Ovary (tissue), 7 donors: ENCODE measurements at regions not wholly inside any gene's neighbourhood (a gene's known extent, or its start where the extent isn't known, plus 50 kb on each side); places are given as distances from the start of the nearest gene placed in this dataset.
"Not testable (repeated sequence)": the region's sequence is repeated elsewhere in the genome, so short reads cannot be mapped to it uniquely, and the experiment has no call there.

Experiments
- DNase-seq, 5 donors: peaks; one replicate each; pipeline ENCODE4 v3.0.0-alpha.2; 2019 to 2020
- H3K27ac ChIP-seq, 2 donors: fragments of 200-600 bp; one replicate each; pipeline versions ENCODE4 v1.5.1 to v1.8.0; 2019 to 2022
- H3K27me3 ChIP-seq: fragments of 200-600 bp; one replicate; pipeline ENCODE4 v1.8.0; 2022
- H3K36me3 ChIP-seq: fragments of 200-600 bp; sonication (generic); one replicate; pipeline ENCODE4 v1.5.1; 2019
- H3K4me1 ChIP-seq: one replicate; pipeline ENCODE4 v1.8.1; 2013; ENCODE audit warnings: mild to moderate bottlenecking, moderate library complexity; ENCODE audit not compliant: insufficient read depth
- H3K4me3 ChIP-seq: fragments of 200-600 bp; sonication (generic); one replicate; pipeline ENCODE4 v1.5.1; 2017
- H3K9me3 ChIP-seq, 2 donors: fragments of 200-600 bp in 1 of 2; sonication (generic) in 1 of 2; one replicate each; pipeline versions ENCODE4 v1.5.1 to v1.8.1; 2013 to 2019; ENCODE audit warnings: mild to moderate bottlenecking in 1 of 2, moderate library complexity in 1 of 2
- EP300 ChIP-seq: sonication (generic); formaldehyde crosslinking; IDR thresholded peaks from one replicate; pipeline ENCODE4 v1.6.1; 2017; ENCODE audit warnings: antibody characterized with exemption
- POLR2A ChIP-seq: fragments of 450-650 bp; IDR thresholded peaks from one replicate; pipeline ENCODE4 v1.6.1; 2017; ENCODE audit warnings: antibody characterized with exemption, mild to moderate bottlenecking, moderate library complexity
- WGBS, 3 donors: extraction: QIAGEN DNeasy Blood & Tissue Kit in 1 of 3; methylation state at CpG; one replicate each; pipeline versions ENCODE4 v1.1.5 to v1.1.7; 2013 to 2017; 5-methylcytosine and 5-hydroxymethylcytosine counted together
- intact Hi-C, 4 donors: fragments of 100-400 bp; cut with DNase I; formaldehyde crosslinking; loops; one replicate each; pipeline versions ENCODE4 v1.11.0 to v1.15.1; 2022 to 2023
- TF ChIP-seq, protein P1 (sequence below), 3 donors: fragments of 450-650 bp in 2 of 3; fragments of 200-600 bp in 1 of 3; IDR thresholded peaks; one replicate each; pipeline versions ENCODE4 v1.5.1 to v1.8.0; 2016 to 2022; ENCODE audit warnings: antibody characterized with exemption in 3 of 3, mild to moderate bottlenecking in 1 of 3
- donor health status: DM: no; HTN: no; CAD: no; lungs with moderate emphysema.
- donor health status: DM: no; HTN: no; CAD: no.
- donor health status: Bipolar disorder and iron deficiency.
- donor health status: DM: no; HTN: no; CAD: no.
- donor health status: DM: yes; HTN: yes; CAD: no.

DNA sequence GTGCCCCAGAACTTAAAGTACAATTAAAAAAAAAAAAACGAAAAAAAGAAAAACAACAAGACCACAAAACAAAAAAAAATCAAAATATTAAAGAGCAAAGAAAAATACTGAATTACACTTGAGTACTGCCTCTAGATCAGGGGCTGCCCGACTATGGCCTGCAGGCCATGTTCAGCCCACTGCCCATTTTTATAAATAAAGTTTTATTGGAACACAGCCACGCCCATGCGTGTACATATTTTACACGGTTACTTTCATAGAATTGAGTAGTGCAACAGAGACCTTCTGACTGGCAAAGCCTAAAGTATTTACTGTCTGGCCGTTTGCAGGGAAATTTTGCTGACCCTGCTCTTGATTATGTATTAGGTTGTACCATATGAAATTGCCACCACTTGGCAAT, 130.5 kb downstream of the ATXN3L start:
- no peaks in the 10 kb centered on the region for H3K9me3 ChIP-seq
- no peaks in the 10 kb centered on the region for H3K27me3 ChIP-seq
- 59 to 66% (median 64%) methylated on average over 6 of the region's 6 CpGs for WGBS, 3 donors
- TF ChIP-seq, protein P1, sequence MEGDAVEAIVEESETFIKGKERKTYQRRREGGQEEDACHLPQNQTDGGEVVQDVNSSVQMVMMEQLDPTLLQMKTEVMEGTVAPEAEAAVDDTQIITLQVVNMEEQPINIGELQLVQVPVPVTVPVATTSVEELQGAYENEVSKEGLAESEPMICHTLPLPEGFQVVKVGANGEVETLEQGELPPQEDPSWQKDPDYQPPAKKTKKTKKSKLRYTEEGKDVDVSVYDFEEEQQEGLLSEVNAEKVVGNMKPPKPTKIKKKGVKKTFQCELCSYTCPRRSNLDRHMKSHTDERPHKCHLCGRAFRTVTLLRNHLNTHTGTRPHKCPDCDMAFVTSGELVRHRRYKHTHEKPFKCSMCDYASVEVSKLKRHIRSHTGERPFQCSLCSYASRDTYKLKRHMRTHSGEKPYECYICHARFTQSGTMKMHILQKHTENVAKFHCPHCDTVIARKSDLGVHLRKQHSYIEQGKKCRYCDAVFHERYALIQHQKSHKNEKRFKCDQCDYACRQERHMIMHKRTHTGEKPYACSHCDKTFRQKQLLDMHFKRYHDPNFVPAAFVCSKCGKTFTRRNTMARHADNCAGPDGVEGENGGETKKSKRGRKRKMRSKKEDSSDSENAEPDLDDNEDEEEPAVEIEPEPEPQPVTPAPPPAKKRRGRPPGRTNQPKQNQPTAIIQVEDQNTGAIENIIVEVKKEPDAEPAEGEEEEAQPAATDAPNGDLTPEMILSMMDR (IDR thresholded peaks at IDR 0.05), result no peak
- TF ChIP-seq POLR2A (no peak), EP300 (no peak)
- no peaks in the 10 kb centered on the region for H3K36me3 ChIP-seq
- intact Hi-C loops, result loop anchor here in 1 of 4 donors (1.0 kb wide), 1 partner anchor 26 kb away; no protein-coding TSS in a partner anchor
- H3K4me1 ChIP-seq, result no peaks in the 10 kb centered on the region
- no peak overlapping the region for H3K4me3 ChIP-seq
- DNase-seq, result no peak
- no peak overlapping the region for H3K27ac ChIP-seq

DNA sequence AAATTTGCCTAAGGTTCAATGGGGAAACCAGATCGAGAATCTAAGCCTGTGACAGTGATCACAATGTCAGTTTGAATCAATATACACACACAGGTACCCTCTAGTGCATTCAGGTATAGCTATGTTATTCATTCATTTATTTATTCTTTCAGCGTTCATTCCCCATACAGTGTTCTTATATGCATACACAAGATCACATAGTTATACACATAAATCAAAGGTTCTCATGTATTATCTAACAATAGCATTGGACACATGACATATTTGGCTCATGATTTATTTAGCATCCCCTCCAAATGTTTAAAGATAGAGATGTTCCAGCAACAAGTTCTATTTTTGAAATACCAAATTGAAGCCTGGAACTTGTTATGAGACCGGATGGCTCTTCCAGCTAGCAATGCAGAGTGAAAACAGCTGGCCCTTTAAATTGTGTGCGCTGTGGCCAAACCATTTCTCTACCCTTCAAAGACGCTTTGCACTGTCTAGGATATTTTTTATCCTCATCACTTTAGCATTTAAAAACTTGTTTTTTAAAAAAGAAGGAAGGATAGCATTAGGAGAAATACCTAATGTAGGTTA, 131.0 kb downstream of the ATXN3L start:
- Histone ChIP-seq H3K9me3 (no peaks in the 10 kb centered on the region), H3K4me1 (no peaks in the 10 kb centered on the region), H3K36me3 (no peaks in the 10 kb centered on the region), H3K4me3 (no peak overlapping the region), H3K27me3 (no peaks in the 10 kb centered on the region), H3K27ac (no peak overlapping the region)
- intact Hi-C loops, result loop anchor here in 1 of 4 donors (1.0 kb wide), 1 partner anchor 26 kb away; no protein-coding TSS in a partner anchor
- TF ChIP-seq EP300 (no peak), POLR2A (no peak)
- TF ChIP-seq, protein P1 (IDR thresholded peaks at IDR 0.05), result no peak
- WGBS, 3 donors, result 35 to 40% (median 39%) methylated on average over 5 of the region's 5 CpGs
- DNase-seq, result no peak

DNA sequence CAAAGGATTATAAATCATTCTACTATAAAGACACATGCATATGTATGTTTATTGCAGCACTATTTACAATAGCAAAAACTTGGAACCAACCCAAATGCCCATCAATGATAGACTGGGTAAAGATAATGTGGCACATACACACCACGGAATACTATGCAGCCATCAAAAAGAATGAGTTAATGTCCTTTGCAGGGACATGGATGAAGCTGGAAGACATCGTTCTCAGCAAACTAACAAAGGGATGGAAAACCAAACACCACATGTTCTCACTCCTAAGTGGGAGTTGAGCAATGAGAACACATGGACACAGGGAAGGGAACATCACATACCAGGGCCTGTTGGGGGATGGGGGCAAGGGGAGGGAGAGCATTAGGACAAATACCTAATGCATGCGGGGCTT, 133.2 kb downstream of the ATXN3L start:
- H3K9me3 ChIP-seq, H3K27ac ChIP-seq, H3K27me3 ChIP-seq, H3K36me3 ChIP-seq, H3K4me1 ChIP-seq, H3K4me3 ChIP-seq, DNase-seq, intact Hi-C loops: not testable (repeated sequence)
- 81 to 87% (median 83%) methylated on average over 3 of the region's 3 CpGs for WGBS, 3 donors

DNA sequence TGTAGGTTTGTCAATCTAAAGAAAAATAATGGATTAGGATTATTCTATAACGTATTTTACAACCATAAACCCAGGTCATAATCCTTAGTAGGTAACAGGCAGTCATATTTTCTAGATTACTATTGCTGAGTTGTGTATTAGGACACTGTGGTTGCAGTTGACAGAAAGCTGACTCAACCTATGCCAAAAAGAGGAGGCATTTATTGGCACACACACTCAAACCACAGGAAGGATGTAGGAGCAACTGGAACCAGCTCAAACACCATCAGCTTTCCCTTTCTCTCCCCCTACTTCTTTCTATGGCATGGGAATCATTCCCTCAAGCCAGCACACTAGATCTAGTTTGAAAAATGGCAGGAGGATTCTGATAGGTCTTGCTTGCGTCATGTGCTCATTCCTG, 136.4 kb upstream of the FAM9C start:
- Histone ChIP-seq H3K9me3 (no peaks in the 10 kb centered on the region), H3K27ac (no peak overlapping the region), H3K4me3 (no peak overlapping the region), H3K27me3 (no peaks in the 10 kb centered on the region), H3K4me1 (no peaks in the 10 kb centered on the region), H3K36me3 (no peaks in the 10 kb centered on the region)
- no peak for DNase-seq
- TF ChIP-seq EP300, result no peak
- TF ChIP-seq, protein P1 (IDR thresholded peaks at IDR 0.05), result no peak
- no peak for TF ChIP-seq POLR2A
- WGBS, 3 donors, result 74 to 80% (median 77%) methylated on average over 2 of the region's 2 CpGs
- intact Hi-C loops, result no loop called here

DNA sequence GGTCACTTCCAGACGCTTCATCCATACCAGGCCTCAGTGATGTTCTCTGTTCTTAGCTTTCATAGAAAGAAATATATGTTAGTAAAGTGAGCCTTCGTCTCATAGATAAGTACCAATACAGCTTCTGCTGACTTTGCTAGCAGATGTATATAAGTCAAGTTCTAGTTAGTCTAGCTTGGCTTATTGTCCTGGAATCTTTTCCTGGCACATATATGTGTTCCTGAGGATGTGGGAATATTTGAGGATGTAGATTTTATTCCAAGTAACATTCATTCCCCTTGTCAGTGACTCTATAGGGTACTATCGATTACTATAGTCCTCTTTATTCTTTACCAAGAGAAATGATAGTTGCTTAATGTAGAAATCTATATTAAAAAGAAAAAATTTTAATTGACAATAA, 135.2 kb upstream of the FAM9C start:
- WGBS, 3 donors, result 77 to 85% (median 79%) methylated on average over 3 of the region's 3 CpGs
- no peak for DNase-seq
- H3K27me3 ChIP-seq, result no peaks in the 10 kb centered on the region
- no peaks in the 10 kb centered on the region for H3K4me1 ChIP-seq
- no peak overlapping the region for H3K4me3 ChIP-seq
- no peaks in the 10 kb centered on the region for H3K36me3 ChIP-seq
- TF ChIP-seq EP300 (no peak), POLR2A (no peak)
- TF ChIP-seq, protein P1 (IDR thresholded peaks at IDR 0.05), result no peak
- no peak overlapping the region for H3K27ac ChIP-seq
- intact Hi-C loops, result no loop called here
- no peaks in the 10 kb centered on the region for H3K9me3 ChIP-seq
